HG03342 (cell line): ENCODE measurements at regions not wholly inside any gene's neighbourhood (a gene's known extent, or its start where the extent isn't known, plus 50 kb on each side); places are given as distances from the start of the nearest gene placed in this dataset.

Experiments used
- ATAC-seq: cut with Tn5 transposase; IDR thresholded peaks from one replicate; pipeline ENCODE4 v1.9.1; 2021; ENCODE audit warnings: mild to moderate bottlenecking, moderate library complexity; ENCODE audit not compliant: unreplicated experiment

GRCh38 chr5:106737111-106737510 is 933.6 kb downstream of the EFNA5 start:
- ATAC-seq: no peak

- ATAC-seq: no peak
Measured at GRCh38 chr5:106732624-106733023, 938.1 kb downstream of the EFNA5 start.

GRCh38 chr5:106730912-106731311 is 939.8 kb downstream of the EFNA5 start:
- no peak for ATAC-seq

- ATAC-seq: no peak
Measured at GRCh38 chr5:106730506-106730905, 940.2 kb downstream of the EFNA5 start.

- ATAC-seq: no peak
Measured at GRCh38 chr5:106728208-106728607, 942.5 kb downstream of the EFNA5 start.

- no peak for ATAC-seq
Measured at GRCh38 chr5:106727071-106727470, 943.7 kb downstream of the EFNA5 start.

- no peak for ATAC-seq
Measured at GRCh38 chr5:106720367-106720766, 950.4 kb downstream of the EFNA5 start.

GRCh38 chr5:106699796-106700195 is 970.9 kb downstream of the EFNA5 start:
- no peak for ATAC-seq

GRCh38 chr5:106699198-106699597 is 971.5 kb downstream of the EFNA5 start:
- ATAC-seq: no peak

GRCh38 chr5:106698169-106698568 is 972.6 kb downstream of the EFNA5 start:
- ATAC-seq: no peak

- no peak for ATAC-seq
Measured at GRCh38 chr5:106691701-106692100, 979.0 kb downstream of the EFNA5 start.

GRCh38 chr5:106690585-106690984 is 980.2 kb downstream of the EFNA5 start:
- no peak for ATAC-seq

GRCh38 chr5:106680330-106680729 is 990.4 kb downstream of the EFNA5 start:
- peak; percentile 86 for ATAC-seq

GRCh38 chr5:106677057-106677456 is 993.7 kb downstream of the EFNA5 start:
- ATAC-seq: no peak

- no peak for ATAC-seq
Measured at GRCh38 chr5:106675687-106676086, 995.0 kb downstream of the EFNA5 start.

GRCh38 chr5:106673941-106674340 is 996.8 kb downstream of the EFNA5 start:
- ATAC-seq: no peak

- ATAC-seq: no peak
Measured at GRCh38 chr5:106661866-106662265, 1008.9 kb downstream of the EFNA5 start.

GRCh38 chr5:106660681-106661080 is 1010.1 kb downstream of the EFNA5 start:
- no peak for ATAC-seq

GRCh38 chr5:106658150-106658549 is 1012.6 kb downstream of the EFNA5 start:
- no peak for ATAC-seq

- no peak for ATAC-seq
Measured at GRCh38 chr5:106656821-106657220, 1013.9 kb downstream of the EFNA5 start.

- ATAC-seq: no peak
Measured at GRCh38 chr5:106649031-106649430, 1021.7 kb downstream of the EFNA5 start.

- ATAC-seq: no peak
Measured at GRCh38 chr5:106648401-106648800, 1022.3 kb downstream of the EFNA5 start.

GRCh38 chr5:106646106-106646505 is 1024.6 kb downstream of the EFNA5 start:
- no peak for ATAC-seq

GRCh38 chr5:106640511-106640910 is 1030.2 kb downstream of the EFNA5 start:
- no peak for ATAC-seq
